ENCODE measurements at regions not wholly inside any gene's neighbourhood (a gene's known extent, or its start where the extent isn't known, plus 50 kb on each side); places are given as distances from the start of the nearest gene placed in this dataset.

GRCh38 chr1:57678138-57678537, 254.3 kb upstream of the DAB1 start:
- Histone ChIP-seq H3K36me3 (no peaks in the 10 kb centered on the region), H3K4me3 (no peak overlapping the region), H3K4me1 (no peaks in the 10 kb centered on the region), H3K27me3 (no peaks in the 10 kb centered on the region), H3K27ac (no peak overlapping the region), H3K9me3 (no peaks in the 10 kb centered on the region)
- WGBS, 4 donors = 12 to 38% (median 29%) methylated on average over 1 of the region's 1 CpG
- DNase-seq (no peak), ATAC-seq (no peak)
- intact Hi-C loops (cut with DNase I) = no loop called here
- TF ChIP-seq, protein P1, sequence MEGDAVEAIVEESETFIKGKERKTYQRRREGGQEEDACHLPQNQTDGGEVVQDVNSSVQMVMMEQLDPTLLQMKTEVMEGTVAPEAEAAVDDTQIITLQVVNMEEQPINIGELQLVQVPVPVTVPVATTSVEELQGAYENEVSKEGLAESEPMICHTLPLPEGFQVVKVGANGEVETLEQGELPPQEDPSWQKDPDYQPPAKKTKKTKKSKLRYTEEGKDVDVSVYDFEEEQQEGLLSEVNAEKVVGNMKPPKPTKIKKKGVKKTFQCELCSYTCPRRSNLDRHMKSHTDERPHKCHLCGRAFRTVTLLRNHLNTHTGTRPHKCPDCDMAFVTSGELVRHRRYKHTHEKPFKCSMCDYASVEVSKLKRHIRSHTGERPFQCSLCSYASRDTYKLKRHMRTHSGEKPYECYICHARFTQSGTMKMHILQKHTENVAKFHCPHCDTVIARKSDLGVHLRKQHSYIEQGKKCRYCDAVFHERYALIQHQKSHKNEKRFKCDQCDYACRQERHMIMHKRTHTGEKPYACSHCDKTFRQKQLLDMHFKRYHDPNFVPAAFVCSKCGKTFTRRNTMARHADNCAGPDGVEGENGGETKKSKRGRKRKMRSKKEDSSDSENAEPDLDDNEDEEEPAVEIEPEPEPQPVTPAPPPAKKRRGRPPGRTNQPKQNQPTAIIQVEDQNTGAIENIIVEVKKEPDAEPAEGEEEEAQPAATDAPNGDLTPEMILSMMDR (IDR thresholded peaks at IDR 0.05) = no peak
- no peak for TF ChIP-seq POLR2A (IDR thresholded peaks at IDR 0.05)

DNA sequence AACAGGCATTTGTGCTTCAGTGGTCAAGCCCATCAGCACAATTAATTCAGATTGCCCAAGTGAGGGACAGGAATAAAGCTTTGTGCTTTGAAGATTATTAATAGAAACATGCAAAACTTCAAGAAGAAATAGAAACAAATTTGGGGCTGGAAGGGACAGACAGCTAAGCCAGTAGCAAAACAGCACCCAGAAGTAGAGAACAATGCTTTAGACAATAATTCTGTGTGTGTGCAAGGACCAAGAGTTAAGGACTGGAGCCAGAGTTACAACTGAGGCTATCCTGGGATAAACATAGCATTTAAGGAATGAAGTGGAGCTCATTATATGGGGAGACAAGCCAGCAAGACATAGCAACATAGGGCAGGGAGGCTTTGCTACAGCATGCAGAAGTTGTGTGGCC, 251.9 kb upstream of the DAB1 start:
- intact Hi-C loops (cut with DNase I) = no loop called here
- no peaks in the 10 kb centered on the region for H3K9me3 ChIP-seq
- H3K4me1 ChIP-seq = no peaks in the 10 kb centered on the region
- TF ChIP-seq, protein P1 (IDR thresholded peaks at IDR 0.05) = no peak
- TF ChIP-seq POLR2A (IDR thresholded peaks at IDR 0.05) = no peak
- no peaks in the 10 kb centered on the region for H3K36me3 ChIP-seq
- ATAC-seq = no peak
- no peak overlapping the region for H3K4me3 ChIP-seq
- no peaks in the 10 kb centered on the region for H3K27me3 ChIP-seq
- DNase-seq = no peak
- no peak overlapping the region for H3K27ac ChIP-seq

DNA sequence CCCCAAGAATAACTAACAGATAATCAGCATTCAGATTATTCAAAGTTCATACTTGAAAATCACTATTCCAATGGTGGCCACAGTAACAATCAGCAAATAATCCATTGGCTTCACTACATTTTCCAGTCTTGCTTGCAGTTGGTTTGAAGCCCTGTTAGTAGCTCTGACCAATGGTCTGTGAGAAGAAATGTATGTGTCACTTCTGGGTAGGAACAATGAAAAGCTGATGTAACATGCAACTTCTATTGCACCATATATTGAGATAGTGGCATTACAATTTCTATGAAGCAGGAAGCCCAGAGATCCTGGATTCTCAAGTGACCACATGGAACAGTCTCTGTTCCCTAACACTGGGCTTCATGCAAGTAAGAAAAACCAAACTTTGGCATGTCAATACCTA, 250.9 kb upstream of the DAB1 start:
- no peaks in the 10 kb centered on the region for H3K36me3 ChIP-seq
- intact Hi-C loops (cut with DNase I) = no loop called here
- H3K27ac ChIP-seq = no peak overlapping the region
- no peaks in the 10 kb centered on the region for H3K27me3 ChIP-seq
- DNase-seq (no peak), ATAC-seq (no peak)
- TF ChIP-seq, protein P1 (IDR thresholded peaks at IDR 0.05) = no peak
- no peak for TF ChIP-seq POLR2A (IDR thresholded peaks at IDR 0.05)
- H3K9me3 ChIP-seq = no peaks in the 10 kb centered on the region
- H3K4me3 ChIP-seq = no peak overlapping the region
- H3K4me1 ChIP-seq = no peaks in the 10 kb centered on the region

DNA sequence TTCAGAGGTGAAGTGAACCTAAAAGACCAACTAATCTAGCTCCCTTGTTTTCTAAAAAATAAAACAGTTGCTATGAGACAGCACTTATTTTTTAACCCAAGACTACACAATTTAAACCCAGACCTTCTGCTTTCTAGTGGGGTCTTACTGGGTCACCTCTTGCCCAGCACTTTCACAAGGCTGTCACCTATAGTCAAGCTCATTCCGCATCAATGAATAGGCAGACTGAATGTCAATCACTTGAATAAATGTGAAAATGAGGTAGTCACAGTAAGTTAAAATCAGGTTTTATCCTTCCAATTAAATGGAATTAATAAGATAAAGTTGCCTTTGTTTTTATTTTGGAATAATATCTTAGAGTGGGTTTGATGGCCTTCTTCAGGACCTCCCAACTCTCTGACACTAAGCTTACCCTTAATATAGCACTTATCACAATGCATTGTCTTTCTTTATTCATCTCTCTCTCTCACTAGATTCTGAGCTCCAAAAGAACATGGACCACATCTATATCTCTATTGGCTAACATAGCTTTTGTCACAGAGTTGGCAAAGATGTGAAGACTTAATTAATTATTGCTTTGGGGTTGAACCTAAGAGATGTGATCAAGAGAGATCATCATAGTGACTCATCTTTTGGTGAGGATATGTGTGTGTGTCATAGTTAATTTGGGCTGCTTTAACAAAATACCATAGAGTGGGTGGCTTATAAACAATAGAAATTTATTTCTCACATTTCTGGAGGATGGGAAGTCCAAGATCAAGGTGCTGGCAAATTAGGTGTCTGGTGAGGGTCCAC, 248.7 kb upstream of the DAB1 start:
- H3K9me3 ChIP-seq = no peaks in the 10 kb centered on the region
- H3K27me3 ChIP-seq = no peaks in the 10 kb centered on the region

More for the DNA sequence above, 248.7 kb upstream of the DAB1 start:
- no peak overlapping the region for H3K4me3 ChIP-seq
- ATAC-seq = no peak
- no peaks in the 10 kb centered on the region for H3K4me1 ChIP-seq
- no peak for DNase-seq
- no peak for TF ChIP-seq POLR2A (IDR thresholded peaks at IDR 0.05)
- TF ChIP-seq, protein P1 (IDR thresholded peaks at IDR 0.05) = no peak
- intact Hi-C loops (cut with DNase I) = no loop called here
- 97 to 100% (median 99%) methylated on average over 1 of the region's 1 CpG for WGBS, 4 donors
- H3K36me3 ChIP-seq = no peaks in the 10 kb centered on the region
- H3K27ac ChIP-seq = no peak overlapping the region
